Smooth muscle cell (in vitro differentiated cells): ENCODE measurements at regions not wholly inside any gene's neighbourhood (a gene's known extent, or its start where the extent isn't known, plus 50 kb on each side); places are given as distances from the start of the nearest gene placed in this dataset.

Experiments used
- DNase-seq: peaks from one replicate; lab custom pipeline; 2025; ENCODE audit not compliant: unreplicated experiment; lab: John Stamatoyannopoulos, UW
- H2AFZ ChIP-seq: fragments of 200-600 bp; sonication (generic); 2 replicates; pipeline ENCODE4 v1.6.0; 2016; ENCODE audit warnings: antibody characterized with exemption, low read depth, mild to moderate bottlenecking
- H3F3A ChIP-seq: fragments of 200-600 bp; sonication (generic); 2 replicates; pipeline ENCODE4 v1.6.0; 2017; ENCODE audit warnings: antibody characterized with exemption, low read depth
- H3K27ac ChIP-seq: fragments of 200-600 bp; sonication (generic); 2 replicates; pipeline ENCODE4 v1.5.1; 2016; ENCODE audit warnings: low read depth, mild to moderate bottlenecking
- H3K27me3 ChIP-seq: fragments of 200-600 bp; sonication (generic); 2 replicates; pipeline ENCODE4 v1.6.1; 2016; ENCODE audit warnings: low read depth, mild to moderate bottlenecking
- H3K36me3 ChIP-seq: fragments of 200-600 bp; sonication (generic); 2 replicates; pipeline ENCODE4 v1.5.1; 2016; ENCODE audit warnings: low read depth
- H3K4me1 ChIP-seq: fragments of 200-600 bp; sonication (generic); 2 replicates; pipeline ENCODE4 v1.5.1; 2016; ENCODE audit warnings: low read depth
- H3K4me2 ChIP-seq: fragments of 200-600 bp; sonication (generic); 2 replicates; pipeline ENCODE4 v1.6.0; 2016; ENCODE audit warnings: mild to moderate bottlenecking
- H3K4me3 ChIP-seq: fragments of 200-600 bp; sonication (generic); 2 replicates; pipeline ENCODE4 v1.5.1; 2016; ENCODE audit warnings: mild to moderate bottlenecking
- H3K79me2 ChIP-seq: fragments of 200-600 bp; sonication (generic); 2 replicates; pipeline ENCODE4 v1.6.0; 2016; ENCODE audit warnings: low read depth, mild to moderate bottlenecking
- H3K9ac ChIP-seq: fragments of 200-600 bp; sonication (generic); 2 replicates; pipeline ENCODE4 v1.6.0; 2016; ENCODE audit warnings: low read depth
- H3K9me3 ChIP-seq: fragments of 200-600 bp; sonication (generic); replicated peaks from 2 replicates; pipeline ENCODE4 v1.5.1; 2016; ENCODE audit warnings: low read depth
- H4K20me1 ChIP-seq: fragments of 200-600 bp; sonication (generic); 2 replicates; pipeline ENCODE4 v1.6.0; 2016; ENCODE audit warnings: low read depth
- CTCF ChIP-seq: fragments of 200-600 bp; sonication (generic); IDR thresholded peaks from 2 replicates; pipeline ENCODE4 v1.5.1; 2017; ENCODE audit warnings: borderline replicate concordance, mild to moderate bottlenecking, antibody characterized with exemption; ENCODE audit not compliant: insufficient read depth, poor library complexity, severe bottlenecking
- WGBS: methylation state at CpG from one replicate; pipeline ENCODE4 v1.1.7; 2016; ENCODE audit warnings: low lambda C conversion rate; 5-methylcytosine and 5-hydroxymethylcytosine counted together

GRCh38 chr10:117948493-117948892 lies 98.2 kb downstream of the RAB11FIP2 start:
- Histone ChIP-seq H3K4me1 (no peaks in the 10 kb centered on the region), H3F3A (no peaks in the 10 kb centered on the region), H4K20me1 (no peaks in the 10 kb centered on the region), H3K9ac (no peak overlapping the region), H3K79me2 (no peaks in the 10 kb centered on the region), H3K36me3 (no peaks in the 10 kb centered on the region), H3K4me2 (no peak overlapping the region), H3K27me3 (peaks cover 21% of the 10 kb centered on the region), H2AFZ (no peak overlapping the region), H3K9me3 (no peaks in the 10 kb centered on the region), H3K27ac (no peak overlapping the region), H3K4me3 (no peak overlapping the region)
- WGBS: 84% methylated on average over 3 of the region's 3 CpGs
- no peak for TF ChIP-seq CTCF
- DNase-seq: no peak

- H3K79me2 ChIP-seq: no peaks in the 10 kb centered on the region
- no peak overlapping the region for H3K9ac ChIP-seq
Measured at GRCh38 chr10:117950408-117950807, 96.3 kb downstream of the RAB11FIP2 start.

More at GRCh38 chr10:117950408-117950807, 96.3 kb downstream of the RAB11FIP2 start:
- Histone ChIP-seq H3K27ac (no peak overlapping the region), H4K20me1 (no peaks in the 10 kb centered on the region), H3K9me3 (no peaks in the 10 kb centered on the region), H3K4me1 (no peaks in the 10 kb centered on the region), H2AFZ (no peak overlapping the region), H3F3A (no peaks in the 10 kb centered on the region), H3K36me3 (no peaks in the 10 kb centered on the region), H3K27me3 (peaks cover 35% of the 10 kb centered on the region), H3K4me2 (no peak overlapping the region), H3K4me3 (no peak overlapping the region)
- TF ChIP-seq CTCF: no peak
- DNase-seq: no peak
- WGBS: 69% methylated on average over 3 of the region's 3 CpGs
